Natural killer cell treated with Interleukin-12 subunit alpha and Interleukin-12 subunit beta and Interleukin-15 and Interleukin-18, amount 100 ng/mL, for 72 hours (primary cell): ENCODE measurements at regions not wholly inside any gene's neighbourhood (a gene's known extent, or its start where the extent isn't known, plus 50 kb on each side); places are given as distances from the start of the nearest gene placed in this dataset.
"Not testable (repeated sequence)": the region's sequence is repeated elsewhere in the genome, so short reads cannot be mapped to it uniquely, and the experiment has no call there.

Experiments
- ATAC-seq, 2 donors: fragments of 150-1000 bp; cut with Tn5 transposase in 1 of 2; sonication (Bioruptor Pico), chemical (Tn5 transposase) in 1 of 2; 2 replicates each; pipeline ENCODE4 v1.10.0; 2021
- DNase-seq: peaks from one replicate; pipeline ENCODE4 v3.0.0; 2022; ENCODE audit warnings: low spot score
- H3K27ac Mint-ChIP-seq, 2 donors: 1 replicate in 1 of 2; 2 replicates in 1 of 2; pipeline ENCODE4 v1.8.0; 2022; ENCODE audit warnings: mixed read lengths in 2 of 2, mild to moderate bottlenecking in 1 of 2, moderate library complexity in 1 of 2
- H3K27me3 Mint-ChIP-seq, 2 donors: 1 replicate in 1 of 2; 2 replicates in 1 of 2; pipeline ENCODE4 v1.8.0; 2022; ENCODE audit warnings: mixed read lengths in 2 of 2
- H3K36me3 Mint-ChIP-seq: one replicate; pipeline ENCODE4 v1.8.0; 2022; ENCODE audit warnings: mixed read lengths
- H3K4me1 Mint-ChIP-seq, 2 donors: 1 replicate in 1 of 2; 2 replicates in 1 of 2; pipeline ENCODE4 v1.8.0; 2022; ENCODE audit warnings: low read depth in 2 of 2, mixed read lengths in 2 of 2, mild to moderate bottlenecking in 1 of 2
- H3K4me3 Mint-ChIP-seq: one replicate; pipeline ENCODE4 v1.8.0; 2022; ENCODE audit warnings: mixed read lengths
- H3K9me3 Mint-ChIP-seq: 2 replicates; pipeline ENCODE4 v1.8.0; 2022; ENCODE audit warnings: mixed read lengths

DNA sequence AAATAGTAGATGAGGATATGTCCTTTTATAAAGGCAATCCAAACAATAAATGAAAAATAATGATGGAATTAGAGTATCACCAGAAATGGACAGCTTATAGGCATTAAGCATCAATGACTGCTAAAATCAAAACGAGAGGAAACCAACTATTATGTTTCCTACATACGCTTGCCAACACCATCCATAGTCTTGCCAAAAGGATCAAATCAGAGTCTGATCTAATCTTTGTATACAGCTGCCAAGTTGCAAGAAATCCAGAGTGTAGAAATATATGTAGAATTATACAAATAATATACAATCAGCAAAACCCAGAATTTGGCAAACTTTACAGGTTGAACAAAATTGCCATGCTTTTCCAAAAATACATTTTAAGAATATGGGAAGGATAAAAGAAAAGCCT lies 1661.6 kb downstream of the SLITRK1 start:
- DNase-seq (no peak), ATAC-seq (no peak)
- Mint-ChIP-seq H3K4me1 (no peaks in the 10 kb centered on the region), H3K9me3 (peaks cover 4% of the 10 kb centered on the region), H3K36me3 (no peaks in the 10 kb centered on the region), H3K27me3 (no peaks in the 10 kb centered on the region), H3K4me3 (no peak overlapping the region), H3K27ac (no peak overlapping the region)

DNA sequence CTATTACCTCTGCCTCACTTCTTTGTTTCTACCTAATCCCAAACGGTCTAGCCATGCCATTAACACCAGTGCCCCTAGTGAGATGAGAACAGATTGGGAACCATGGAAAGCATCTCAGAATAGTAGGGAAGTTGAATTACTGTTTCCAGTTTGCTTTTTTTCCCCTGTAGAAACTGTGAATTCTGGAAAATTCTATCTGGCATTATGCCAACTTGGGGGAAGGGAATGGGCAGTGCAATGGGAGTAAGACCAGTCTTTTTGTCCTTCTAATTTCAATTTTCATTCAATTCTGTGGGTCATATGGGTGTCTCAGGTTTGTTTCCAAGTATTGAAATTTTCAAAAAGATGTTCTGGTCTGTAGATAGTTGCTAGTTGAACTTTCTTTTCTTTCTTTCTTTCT lies 1666.1 kb downstream of the SLITRK1 start:
- H3K9me3 Mint-ChIP-seq = peaks cover 10% of the 10 kb centered on the region
- peaks cover 8% of the 10 kb centered on the region for H3K36me3 Mint-ChIP-seq
- DNase-seq (no peak), ATAC-seq (no peak)
- no peaks in the 10 kb centered on the region for H3K4me1 Mint-ChIP-seq
- H3K4me3 Mint-ChIP-seq = no peak overlapping the region
- H3K27me3 Mint-ChIP-seq = no peaks in the 10 kb centered on the region
- no peak overlapping the region for H3K27ac Mint-ChIP-seq

DNA sequence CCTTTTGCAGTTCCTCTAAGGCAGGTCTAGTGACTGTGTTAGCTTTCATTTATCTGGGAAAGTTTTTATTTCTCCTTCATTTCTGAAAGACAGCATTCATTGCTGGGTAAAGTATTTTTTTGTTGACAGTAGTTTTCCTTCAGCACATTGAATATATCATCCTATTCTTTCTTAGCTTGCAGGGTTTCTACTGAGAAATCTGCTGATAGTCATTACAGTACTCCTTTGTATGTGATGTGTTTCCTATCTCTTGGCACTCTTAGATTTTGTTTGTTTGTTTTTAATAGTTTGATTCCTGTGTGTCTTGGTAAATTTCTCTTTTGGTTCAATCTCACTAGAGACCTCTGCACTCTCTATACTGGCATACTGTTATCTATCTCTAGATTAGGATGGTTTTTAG lies 1667.9 kb downstream of the SLITRK1 start:
- Mint-ChIP-seq H3K4me3 (no peak overlapping the region), H3K27me3 (no peaks in the 10 kb centered on the region), H3K27ac (no peak overlapping the region), H3K36me3 (peaks cover 8% of the 10 kb centered on the region), H3K4me1 (no peaks in the 10 kb centered on the region), H3K9me3 (peaks cover 10% of the 10 kb centered on the region)
- DNase-seq (no peak), ATAC-seq (no peak)

DNA sequence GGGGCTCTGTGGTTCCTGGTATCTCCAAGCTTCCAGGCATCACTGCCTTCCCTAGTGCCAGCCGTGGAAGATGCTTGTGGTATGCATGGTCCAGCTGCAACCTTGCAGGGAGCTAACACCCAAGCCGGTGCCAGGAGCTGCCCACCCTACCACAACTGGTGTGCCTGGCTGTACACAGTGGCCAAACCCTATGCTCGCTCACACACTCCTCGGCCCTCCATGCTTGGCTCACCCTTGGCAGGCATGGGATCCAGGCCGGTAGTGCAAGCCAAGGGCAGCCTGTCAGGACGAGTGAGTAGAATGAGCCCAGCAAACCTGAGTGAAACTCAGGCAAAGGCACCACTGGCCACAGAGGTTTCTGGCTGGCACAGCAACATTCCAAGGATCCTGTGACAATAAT lies 1676.0 kb downstream of the SLITRK1 start:
- DNase-seq (no peak), ATAC-seq (no peak)
- H3K36me3 Mint-ChIP-seq = no peaks in the 10 kb centered on the region
- no peak overlapping the region for H3K4me3 Mint-ChIP-seq
- H3K4me1 Mint-ChIP-seq = no peaks in the 10 kb centered on the region
- no peaks in the 10 kb centered on the region for H3K27me3 Mint-ChIP-seq
- H3K27ac Mint-ChIP-seq = no peak overlapping the region
- H3K9me3 Mint-ChIP-seq = no peaks in the 10 kb centered on the region

DNA sequence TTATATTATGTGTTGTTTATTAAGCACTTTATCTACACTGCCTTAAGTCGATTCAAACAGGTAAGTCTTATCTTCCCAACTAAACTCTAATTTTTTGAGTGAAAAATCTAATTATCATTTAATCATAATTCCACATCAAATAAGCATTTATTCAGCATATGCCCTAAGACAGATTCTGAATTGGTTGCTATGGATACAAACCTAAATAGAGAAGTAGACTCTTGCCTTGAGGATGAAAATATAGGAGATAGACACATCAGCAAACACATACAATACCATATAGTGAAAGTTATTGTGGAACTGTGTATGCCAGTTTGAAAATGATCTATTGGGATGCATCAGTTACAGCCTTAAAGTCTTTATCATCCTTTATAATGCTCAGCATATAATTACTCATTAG lies 1679.9 kb downstream of the SLITRK1 start:
- no peak for ATAC-seq
- no peaks in the 10 kb centered on the region for H3K36me3 Mint-ChIP-seq

DNA sequence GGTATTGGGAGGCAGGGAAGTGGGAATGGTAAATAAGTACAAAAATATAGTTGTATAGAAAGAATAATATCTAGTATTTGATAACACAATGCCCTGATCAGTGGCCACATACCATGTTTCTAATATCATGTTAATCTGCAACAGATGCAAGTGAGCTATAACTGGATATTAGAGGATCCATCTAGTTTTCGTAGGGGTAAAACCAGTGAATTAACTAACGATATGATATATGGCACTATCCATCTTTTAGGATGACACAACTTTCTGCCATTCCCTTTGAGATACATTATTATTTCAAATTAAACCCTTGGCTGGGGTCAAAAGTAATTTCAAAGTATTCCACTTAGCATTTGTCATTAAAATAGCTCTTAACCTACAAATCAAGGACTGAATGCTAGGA lies 1686.2 kb downstream of the SLITRK1 start:
- Mint-ChIP-seq H3K27ac (no peak overlapping the region), H3K36me3 (no peaks in the 10 kb centered on the region), H3K27me3 (no peaks in the 10 kb centered on the region), H3K9me3 (peaks cover 16% of the 10 kb centered on the region), H3K4me1 (no peaks in the 10 kb centered on the region), H3K4me3 (no peak overlapping the region)
- ATAC-seq (no peak), DNase-seq (no peak)

More for the DNA sequence above, 1679.9 kb downstream of the SLITRK1 start:
- Mint-ChIP-seq H3K4me1 (no peaks in the 10 kb centered on the region), H3K27ac (no peak overlapping the region), H3K27me3 (no peaks in the 10 kb centered on the region), H3K9me3 (peaks cover 5% of the 10 kb centered on the region), H3K4me3 (no peak overlapping the region)
- no peak for DNase-seq

DNA sequence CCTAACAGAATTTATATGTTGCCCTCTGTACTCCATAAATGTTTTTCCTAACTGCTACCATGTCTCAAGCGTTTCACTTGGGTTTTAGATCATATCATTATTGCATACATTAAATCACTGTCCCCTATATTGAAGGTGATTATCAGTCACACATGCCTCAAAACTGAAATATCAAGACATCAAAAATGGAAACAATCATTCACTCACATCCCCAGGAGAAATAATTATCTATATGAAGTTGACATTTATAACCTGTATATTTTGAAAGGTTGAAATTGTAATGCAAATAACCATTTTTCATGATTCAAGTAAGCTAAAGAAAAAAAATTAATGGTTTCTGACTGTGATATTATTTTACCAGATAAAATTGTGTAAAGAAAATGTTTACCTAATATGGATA lies 1695.0 kb downstream of the SLITRK1 start:
- no peaks in the 10 kb centered on the region for H3K27me3 Mint-ChIP-seq
- no peak overlapping the region for H3K4me3 Mint-ChIP-seq
- peaks cover 6% of the 10 kb centered on the region for H3K36me3 Mint-ChIP-seq
- DNase-seq (no peak), ATAC-seq (no peak)
- H3K27ac Mint-ChIP-seq = no peak overlapping the region
- no peaks in the 10 kb centered on the region for H3K4me1 Mint-ChIP-seq
- H3K9me3 Mint-ChIP-seq = peaks cover 24% of the 10 kb centered on the region

DNA sequence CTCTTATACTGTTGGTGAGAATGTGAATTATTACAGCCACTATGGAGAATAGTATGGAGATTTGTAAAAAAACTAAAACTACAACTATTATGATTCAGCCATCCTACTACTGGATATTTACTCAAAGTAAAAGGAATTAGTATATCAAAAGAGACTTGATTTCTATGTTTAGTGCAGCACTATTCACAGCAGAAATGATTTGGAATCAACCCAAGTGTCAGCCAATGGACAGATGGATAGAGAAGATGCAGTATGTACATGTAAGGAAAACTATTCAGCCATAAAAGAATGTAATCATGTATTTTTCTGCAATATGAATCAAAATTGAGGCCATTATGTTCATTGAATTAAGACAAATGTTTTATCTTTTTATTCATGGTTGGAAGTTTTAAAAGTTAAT lies 1705.5 kb downstream of the SLITRK1 start:
- H3K36me3 Mint-ChIP-seq = no peaks in the 10 kb centered on the region
- no peak overlapping the region for H3K4me3 Mint-ChIP-seq
- no peak overlapping the region for H3K27ac Mint-ChIP-seq
- DNase-seq = no peak
- ATAC-seq = no peak
- H3K4me1 Mint-ChIP-seq = no peaks in the 10 kb centered on the region
- no peaks in the 10 kb centered on the region for H3K27me3 Mint-ChIP-seq
- H3K9me3 Mint-ChIP-seq = peaks cover 20% of the 10 kb centered on the region

DNA sequence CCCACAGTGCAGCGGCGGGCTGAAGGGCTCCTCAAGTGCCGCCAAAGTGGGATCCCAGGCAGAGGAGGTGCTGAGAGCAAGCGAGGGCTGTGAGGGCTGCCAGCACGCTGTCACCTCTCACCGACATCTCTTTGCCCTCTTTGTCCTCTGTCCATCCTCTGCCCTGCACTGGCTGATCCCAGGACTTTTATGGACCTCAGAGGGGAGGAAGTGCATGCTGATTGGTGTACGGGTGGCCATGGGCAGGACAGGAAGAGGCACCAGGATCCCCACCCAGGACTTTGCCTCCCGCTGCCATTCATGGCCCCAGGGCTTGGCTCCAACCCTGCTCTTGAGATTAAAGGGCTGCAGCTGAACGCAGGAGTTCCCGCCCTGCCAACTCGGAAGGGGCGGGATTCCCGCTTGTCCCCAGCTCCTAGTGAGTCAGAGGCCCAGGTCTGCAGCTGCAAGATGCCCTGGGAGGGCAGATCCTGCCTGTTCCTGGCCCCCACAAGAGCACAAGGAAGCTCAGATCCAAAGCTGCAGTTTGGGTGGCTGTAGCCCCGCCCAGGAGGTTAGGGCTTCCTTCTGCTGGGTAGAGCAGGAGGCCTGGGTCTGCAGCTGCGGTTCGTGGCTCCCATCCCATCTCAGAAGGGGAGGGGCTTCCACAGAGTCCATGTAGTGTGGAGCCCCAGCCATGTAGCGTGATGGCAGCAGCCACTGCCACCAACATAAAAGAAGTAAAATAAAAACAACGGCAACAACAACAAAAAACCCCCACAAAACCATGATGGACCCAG lies 1716.7 kb downstream of the SLITRK1 start:
- Mint-ChIP-seq H3K4me1 (no peaks in the 10 kb centered on the region), H3K36me3 (peaks cover 23% of the 10 kb centered on the region), H3K9me3 (peaks cover 23% of the 10 kb centered on the region), H3K27me3 (no peaks in the 10 kb centered on the region), H3K4me3 (no peak overlapping the region), H3K27ac (no peak overlapping the region)
- ATAC-seq (no peak), DNase-seq (no peak)

DNA sequence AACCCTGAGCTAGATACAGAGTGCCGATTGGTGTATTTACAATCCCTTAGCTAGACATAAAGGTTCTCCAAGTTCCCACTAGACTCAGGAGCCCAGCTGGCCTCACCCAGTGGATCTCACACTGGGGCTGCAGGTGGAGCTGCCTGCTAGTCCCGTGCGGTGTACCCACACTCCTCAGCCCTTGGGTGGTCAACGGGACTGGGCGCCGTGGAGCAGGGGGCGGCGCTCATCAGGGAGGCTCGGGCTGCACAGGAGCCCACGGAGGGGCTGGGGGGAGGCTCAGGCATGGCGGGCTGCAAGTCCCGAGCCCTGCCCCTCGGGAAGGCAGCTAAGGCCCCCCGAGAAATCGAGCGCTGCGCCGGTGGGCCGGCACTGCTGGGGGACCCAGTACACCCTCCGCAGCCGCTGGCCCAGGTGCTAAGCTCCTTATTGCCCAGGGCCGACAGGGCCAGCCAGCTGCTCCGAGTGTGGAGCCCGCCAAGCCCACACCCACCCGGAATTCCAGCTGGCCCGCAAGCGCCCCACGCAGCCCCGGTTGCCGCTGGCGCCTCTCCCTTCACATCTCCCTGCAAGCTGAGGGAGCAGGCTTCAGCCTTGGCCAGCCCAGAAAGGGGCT lies 1717.4 kb downstream of the SLITRK1 start:
- not testable (repeated sequence) for ATAC-seq, H3K27me3 Mint-ChIP-seq, H3K27ac Mint-ChIP-seq, H3K4me3 Mint-ChIP-seq, H3K4me1 Mint-ChIP-seq, DNase-seq
- peaks cover 22% of the 10 kb centered on the region for H3K9me3 Mint-ChIP-seq
- peaks cover 20% of the 10 kb centered on the region for H3K36me3 Mint-ChIP-seq

DNA sequence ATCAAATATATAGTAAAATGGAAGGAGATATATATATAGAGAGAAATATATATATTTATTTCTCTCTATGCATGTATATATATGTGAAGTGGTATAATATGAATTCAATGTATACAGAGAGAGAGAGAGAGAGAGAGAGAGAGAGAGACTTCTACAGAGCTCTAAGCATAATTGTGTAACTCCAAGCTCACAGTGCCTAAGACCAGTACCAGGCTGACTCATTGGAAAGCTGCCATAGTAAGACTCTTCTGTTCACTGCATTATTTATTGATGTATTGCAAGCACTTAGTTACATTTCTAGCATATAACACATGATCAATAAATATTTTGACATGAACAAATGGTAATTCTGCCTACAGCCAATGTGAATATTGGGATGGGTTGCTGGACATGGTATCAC lies 1734.7 kb downstream of the SLITRK1 start:
- peaks cover 14% of the 10 kb centered on the region for H3K9me3 Mint-ChIP-seq
- no peak overlapping the region for H3K4me3 Mint-ChIP-seq
- DNase-seq (no peak), ATAC-seq (no peak)
- no peaks in the 10 kb centered on the region for H3K4me1 Mint-ChIP-seq
- no peak overlapping the region for H3K27ac Mint-ChIP-seq
- H3K27me3 Mint-ChIP-seq = no peaks in the 10 kb centered on the region
- H3K36me3 Mint-ChIP-seq = no peaks in the 10 kb centered on the region

DNA sequence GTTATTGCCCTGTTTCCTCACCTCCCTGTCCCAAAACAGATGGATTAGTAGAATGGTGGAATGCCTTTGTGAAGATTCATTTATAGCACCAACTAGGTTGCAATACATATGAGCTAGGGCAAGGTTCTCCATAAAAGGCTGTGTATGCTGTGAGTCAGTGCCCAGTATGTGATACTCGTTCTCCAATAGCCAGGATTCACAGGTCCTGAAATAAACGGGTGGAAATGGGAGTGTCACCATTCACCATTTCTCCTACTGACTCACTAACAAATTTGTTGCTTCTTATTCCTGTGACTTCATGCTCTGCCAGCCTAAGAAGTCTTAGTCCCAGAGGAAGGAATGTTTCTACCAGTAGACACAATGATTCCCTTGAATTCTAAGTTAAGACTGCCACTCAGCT lies 1745.4 kb downstream of the SLITRK1 start:
- Mint-ChIP-seq H3K27me3 (no peaks in the 10 kb centered on the region), H3K36me3 (peaks cover 8% of the 10 kb centered on the region), H3K4me1 (no peaks in the 10 kb centered on the region), H3K27ac (no peak overlapping the region), H3K4me3 (no peak overlapping the region), H3K9me3 (peaks cover 17% of the 10 kb centered on the region)
- ATAC-seq = no peak
- no peak for DNase-seq

DNA sequence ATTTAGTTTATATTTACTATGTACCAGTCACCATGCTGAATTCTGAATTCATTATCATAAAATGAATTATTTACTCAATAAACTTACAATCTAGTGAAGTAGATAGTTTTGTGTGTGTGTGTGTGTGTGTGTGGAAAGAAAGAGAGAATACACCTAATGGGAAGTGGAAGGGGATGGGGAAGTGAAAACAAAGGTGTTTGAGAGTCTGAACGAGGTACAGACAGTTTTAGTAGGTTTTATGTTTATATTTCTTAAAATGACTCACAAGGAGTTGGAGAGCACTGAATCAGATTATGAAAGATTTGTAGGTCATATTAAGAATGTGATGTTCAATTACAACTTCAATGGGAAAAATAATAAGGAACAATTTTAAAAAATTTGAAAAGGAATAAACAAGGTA lies 1753.0 kb downstream of the SLITRK1 start:
- H3K4me3 Mint-ChIP-seq = no peak overlapping the region
- no peaks in the 10 kb centered on the region for H3K27me3 Mint-ChIP-seq
- H3K4me1 Mint-ChIP-seq = no peaks in the 10 kb centered on the region
- peaks cover 8% of the 10 kb centered on the region for H3K36me3 Mint-ChIP-seq
- DNase-seq = no peak
- ATAC-seq = no peak
- H3K9me3 Mint-ChIP-seq = peaks cover 18% of the 10 kb centered on the region
- H3K27ac Mint-ChIP-seq = no peak overlapping the region

DNA sequence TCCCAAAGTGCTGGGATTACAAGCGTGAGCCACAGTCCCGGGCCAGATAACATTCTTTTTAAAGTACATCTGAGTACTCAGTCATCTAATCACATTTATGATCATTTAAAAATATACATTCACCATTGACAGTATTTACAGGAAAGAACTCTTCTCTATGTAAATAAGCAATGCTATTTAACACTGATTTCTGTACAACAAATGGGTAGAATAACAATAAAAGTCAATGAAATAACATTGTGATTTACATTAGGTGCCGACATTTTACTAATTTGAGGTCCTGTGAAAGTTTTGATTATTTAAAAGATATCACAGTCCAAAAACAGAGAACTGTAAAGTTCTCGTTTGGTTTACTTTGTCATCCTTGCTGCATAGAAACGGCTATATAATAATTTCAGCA lies 1763.7 kb downstream of the SLITRK1 start:
- Mint-ChIP-seq H3K4me1 (no peaks in the 10 kb centered on the region), H3K4me3 (no peak overlapping the region), H3K9me3 (peaks cover 12% of the 10 kb centered on the region), H3K27ac (no peak overlapping the region), H3K36me3 (no peaks in the 10 kb centered on the region), H3K27me3 (no peaks in the 10 kb centered on the region)
- ATAC-seq = no peak
- DNase-seq = no peak
